RPMI7951 (cell line): ENCODE measurements at regions not wholly inside any gene's neighbourhood (a gene's known extent, or its start where the extent isn't known, plus 50 kb on each side); places are given as distances from the start of the nearest gene placed in this dataset.
"Not testable (repeated sequence)": the region's sequence is repeated elsewhere in the genome, so short reads cannot be mapped to it uniquely, and the experiment has no call there.

Experiments
- DNase-seq: peaks from one replicate; pipeline ENCODE4 v3.0.0-alpha.2; 2012; ENCODE audit warnings: low read depth

DNA sequence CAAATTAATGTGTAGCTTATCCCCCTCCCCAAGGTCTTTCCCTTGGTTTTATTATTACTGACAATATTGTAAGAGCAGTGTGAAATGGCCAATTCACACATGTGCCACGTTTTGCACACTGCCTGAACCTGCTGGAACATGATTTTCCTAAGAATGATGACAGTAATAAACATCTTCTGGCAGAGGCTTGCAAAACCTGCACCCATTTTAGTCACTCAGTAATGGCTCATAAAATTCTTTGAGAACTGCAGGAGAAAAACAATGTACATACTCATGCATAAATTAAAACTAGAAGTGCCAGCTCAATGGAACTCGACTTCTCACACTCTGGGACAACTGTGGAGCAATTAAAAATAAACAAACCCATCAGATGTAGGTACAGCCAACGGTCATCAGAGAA, 96.8 kb upstream of the POMZP3 start:
- DNase-seq, result not testable (repeated sequence)

- not testable (repeated sequence) for DNase-seq
Observed at GRCh38 chr7:76716551-76716950, 89.5 kb upstream of the POMZP3 start.

- not testable (repeated sequence) for DNase-seq
Observed at GRCh38 chr7:76712926-76713325, 85.8 kb upstream of the POMZP3 start.

- not testable (repeated sequence) for DNase-seq
Observed at GRCh38 chr7:76711648-76712047, 84.6 kb upstream of the POMZP3 start.

DNA sequence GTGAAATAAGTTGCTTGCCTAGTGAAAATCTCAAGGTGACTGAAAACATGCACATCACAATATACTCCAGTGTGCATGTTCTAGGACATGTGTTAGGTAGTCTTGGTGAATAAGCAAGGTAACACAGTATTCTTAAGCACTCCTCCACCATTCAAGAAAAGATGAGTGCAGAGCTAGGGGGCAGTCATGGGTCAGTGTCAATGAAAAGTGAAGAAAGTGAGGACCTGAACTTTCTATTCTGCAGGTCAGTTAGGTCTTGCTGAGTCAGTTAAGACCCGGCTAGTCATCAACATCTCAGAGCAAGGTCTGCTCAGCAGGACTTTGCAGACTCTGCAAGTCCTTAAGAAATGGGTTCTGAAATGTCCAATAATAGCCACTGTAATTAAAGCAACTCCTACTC, 82.6 kb upstream of the POMZP3 start:
- peak; percentile 1 for DNase-seq

- not testable (repeated sequence) for DNase-seq
Observed at GRCh38 chr7:76708446-76708845, 81.4 kb upstream of the POMZP3 start.

- DNase-seq, result not testable (repeated sequence)
Observed at GRCh38 chr7:76703815-76704214, 76.7 kb upstream of the POMZP3 start.

DNA sequence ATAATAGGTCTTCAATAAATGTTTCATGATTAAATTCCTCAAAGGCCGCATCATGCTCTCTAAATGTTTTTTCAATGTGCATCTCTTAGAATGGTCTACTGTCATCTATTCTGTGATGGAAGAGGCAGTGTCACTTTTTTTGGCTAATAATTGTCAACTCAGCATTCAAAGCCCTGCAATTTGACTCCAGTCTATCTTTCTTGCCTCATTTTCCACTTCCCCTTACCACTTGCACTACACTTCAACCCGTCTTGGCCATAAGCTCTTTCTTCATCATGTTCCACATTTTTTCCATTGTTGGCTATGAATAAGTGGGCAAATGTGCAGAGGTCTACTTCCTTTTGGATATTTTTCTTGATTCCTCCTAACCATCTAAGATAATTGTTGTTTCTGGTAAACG, 59.2 kb upstream of the POMZP3 start:
- DNase-seq, result not testable (repeated sequence)

- DNase-seq, result not testable (repeated sequence)
Observed at GRCh38 chr7:76684737-76685136, 57.7 kb upstream of the POMZP3 start.

GRCh38 chr7:76683631-76684030, 56.6 kb upstream of the POMZP3 start:
- DNase-seq, result not testable (repeated sequence)

GRCh38 chr7:76681810-76682209, 54.7 kb upstream of the POMZP3 start:
- DNase-seq, result not testable (repeated sequence)

- not testable (repeated sequence) for DNase-seq
Observed at GRCh38 chr7:76679174-76679573, 52.1 kb upstream of the POMZP3 start.

DNA sequence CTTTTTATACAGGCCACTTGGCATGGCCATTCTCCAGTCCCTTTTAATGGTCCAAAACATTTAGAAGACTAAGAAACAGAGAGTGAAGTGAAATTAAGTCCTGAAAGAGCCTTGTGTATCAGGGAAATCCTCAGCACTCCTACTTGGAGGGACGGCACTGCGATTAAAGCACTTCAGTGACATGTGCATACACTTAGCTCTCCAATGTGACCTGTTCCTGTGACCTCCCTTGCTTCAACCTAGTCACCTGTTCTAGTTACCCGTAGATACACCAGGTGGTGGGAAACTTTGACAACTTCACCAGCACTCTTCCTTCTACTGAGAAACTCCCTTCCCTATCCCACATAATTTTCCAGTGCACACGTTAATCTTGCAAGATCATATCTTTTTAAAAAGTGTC, 51.4 kb upstream of the POMZP3 start:
- DNase-seq, result not testable (repeated sequence)

DNA sequence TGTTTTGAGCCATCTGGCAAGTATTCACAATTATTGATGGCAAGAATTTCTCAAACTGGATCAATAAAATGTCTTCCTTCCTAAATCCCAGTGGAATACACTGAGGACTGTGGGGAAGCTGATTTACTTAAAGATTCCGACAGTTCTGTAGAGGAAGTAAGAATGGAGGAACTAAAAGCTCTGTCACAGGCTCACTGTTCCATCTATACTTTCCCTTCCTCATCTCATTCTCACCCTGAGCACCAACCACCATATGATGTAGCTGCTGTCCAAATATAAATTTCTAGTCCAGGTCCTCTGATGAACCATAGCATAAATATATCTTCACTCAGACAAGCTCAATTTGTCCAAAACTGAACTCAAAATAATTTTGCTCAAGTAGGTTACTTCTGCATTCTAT, 49.8 kb upstream of the POMZP3 start:
- DNase-seq, result not testable (repeated sequence)
